ENCODE measurements at regions not wholly inside any gene's neighbourhood (a gene's known extent, or its start where the extent isn't known, plus 50 kb on each side); places are given as distances from the start of the nearest gene placed in this dataset.

DNA sequence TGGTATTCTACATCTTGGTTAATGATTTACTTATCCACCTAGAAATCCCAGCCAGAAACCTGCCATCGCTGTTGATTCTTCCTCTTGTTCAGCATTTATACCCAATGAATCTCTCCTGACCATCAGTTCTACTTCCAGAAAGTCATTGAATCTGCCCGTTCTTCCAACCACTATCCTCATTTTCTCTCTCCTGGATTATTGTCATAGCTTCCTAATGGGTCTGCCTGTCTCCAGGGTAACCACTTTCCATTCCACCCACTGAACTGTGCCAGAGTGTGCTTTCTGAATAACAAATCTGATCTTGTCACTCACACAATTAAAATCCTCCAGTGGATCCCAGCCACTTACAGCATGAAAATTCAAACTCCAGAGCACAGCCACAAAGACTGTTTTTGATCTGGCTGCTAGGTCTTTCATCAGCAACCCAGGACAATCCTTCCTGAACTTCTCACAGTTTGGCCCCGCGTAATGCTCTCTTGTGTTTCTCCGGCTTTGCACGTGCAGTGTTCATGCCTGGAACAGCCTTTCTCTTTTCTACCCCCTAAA is 330.6 kb downstream of the SPRY2 start:
- TF ChIP-seq FOXP2 (optimal IDR thresholded peaks at IDR 0.05; ENCODE audit: borderline replicate concordance, extremely low read depth, extremely low read length, insufficient read depth) (no peak), POLR2AphosphoS5 (IDR thresholded peaks at IDR 0.05; ENCODE audit: low read depth, low read length) (no peak), TAF1 (IDR thresholded peaks at IDR 0.05; ENCODE audit: borderline replicate concordance, insufficient read depth, low read length) (no peak)
- TF ChIP-seq, protein P1, sequence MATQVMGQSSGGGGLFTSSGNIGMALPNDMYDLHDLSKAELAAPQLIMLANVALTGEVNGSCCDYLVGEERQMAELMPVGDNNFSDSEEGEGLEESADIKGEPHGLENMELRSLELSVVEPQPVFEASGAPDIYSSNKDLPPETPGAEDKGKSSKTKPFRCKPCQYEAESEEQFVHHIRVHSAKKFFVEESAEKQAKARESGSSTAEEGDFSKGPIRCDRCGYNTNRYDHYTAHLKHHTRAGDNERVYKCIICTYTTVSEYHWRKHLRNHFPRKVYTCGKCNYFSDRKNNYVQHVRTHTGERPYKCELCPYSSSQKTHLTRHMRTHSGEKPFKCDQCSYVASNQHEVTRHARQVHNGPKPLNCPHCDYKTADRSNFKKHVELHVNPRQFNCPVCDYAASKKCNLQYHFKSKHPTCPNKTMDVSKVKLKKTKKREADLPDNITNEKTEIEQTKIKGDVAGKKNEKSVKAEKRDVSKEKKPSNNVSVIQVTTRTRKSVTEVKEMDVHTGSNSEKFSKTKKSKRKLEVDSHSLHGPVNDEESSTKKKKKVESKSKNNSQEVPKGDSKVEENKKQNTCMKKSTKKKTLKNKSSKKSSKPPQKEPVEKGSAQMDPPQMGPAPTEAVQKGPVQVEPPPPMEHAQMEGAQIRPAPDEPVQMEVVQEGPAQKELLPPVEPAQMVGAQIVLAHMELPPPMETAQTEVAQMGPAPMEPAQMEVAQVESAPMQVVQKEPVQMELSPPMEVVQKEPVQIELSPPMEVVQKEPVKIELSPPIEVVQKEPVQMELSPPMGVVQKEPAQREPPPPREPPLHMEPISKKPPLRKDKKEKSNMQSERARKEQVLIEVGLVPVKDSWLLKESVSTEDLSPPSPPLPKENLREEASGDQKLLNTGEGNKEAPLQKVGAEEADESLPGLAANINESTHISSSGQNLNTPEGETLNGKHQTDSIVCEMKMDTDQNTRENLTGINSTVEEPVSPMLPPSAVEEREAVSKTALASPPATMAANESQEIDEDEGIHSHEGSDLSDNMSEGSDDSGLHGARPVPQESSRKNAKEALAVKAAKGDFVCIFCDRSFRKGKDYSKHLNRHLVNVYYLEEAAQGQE (IDR thresholded peaks at IDR 0.05; ENCODE audit: insufficient read depth in 1 of 2, low read depth in 2 of 2, low read length in 2 of 2): no peak

All from PFSK-1 (cell line).